ENCODE measurements at regions not wholly inside any gene's neighbourhood (a gene's known extent, or its start where the extent isn't known, plus 50 kb on each side); places are given as distances from the start of the nearest gene placed in this dataset.

DNA sequence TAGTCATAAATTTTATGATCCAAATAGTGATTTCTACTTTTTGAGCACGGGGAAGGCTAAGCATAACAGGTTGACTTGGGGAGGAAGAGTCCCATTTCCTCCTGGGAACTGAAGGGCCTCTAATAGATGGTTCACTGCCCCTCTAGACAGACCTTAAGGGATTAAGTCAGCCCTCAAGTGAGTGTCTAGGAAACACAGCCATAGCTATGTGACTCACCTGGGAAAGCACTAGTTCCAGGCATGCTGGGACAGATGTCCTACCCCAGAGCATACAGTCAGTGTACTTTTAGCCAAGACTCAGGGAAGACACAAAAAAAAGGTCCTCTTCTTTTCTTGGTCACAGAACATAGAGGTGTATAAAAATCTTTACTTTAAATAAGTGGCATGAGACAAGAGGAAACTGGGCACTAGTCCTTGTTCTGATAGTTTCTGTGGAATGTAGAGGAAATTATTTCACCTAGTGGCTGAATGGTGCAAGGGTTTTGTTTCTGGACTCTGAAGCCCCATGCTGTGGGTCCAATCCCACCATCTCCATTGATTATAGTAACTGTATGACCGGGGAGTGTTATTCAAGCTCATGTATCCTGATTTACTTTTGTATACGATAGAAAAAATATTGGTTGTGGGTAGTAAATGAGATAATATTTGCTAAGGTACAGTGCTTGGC lies 86.0 kb downstream of the NREP start:
- DNase-seq = no peak
- Mint-ChIP-seq H3K27ac (ENCODE audit: unreplicated experiment) (no peak overlapping the region), H3K36me3 (ENCODE audit: unreplicated experiment) (no peaks in the 10 kb centered on the region), H3K27me3 (ENCODE audit: unreplicated experiment) (peaks cover 2% of the 10 kb centered on the region), H3K9me3 (ENCODE audit: unreplicated experiment) (no peaks in the 10 kb centered on the region), H3K4me1 (ENCODE audit: low read depth, unreplicated experiment) (peaks cover 9% of the 10 kb centered on the region), H3K4me3 (ENCODE audit: unreplicated experiment) (no peak overlapping the region)
- TF ChIP-seq CTCF (IDR thresholded peaks at IDR 0.05; ENCODE audit: partially characterized antibody, unreplicated experiment) = no peak

DNA sequence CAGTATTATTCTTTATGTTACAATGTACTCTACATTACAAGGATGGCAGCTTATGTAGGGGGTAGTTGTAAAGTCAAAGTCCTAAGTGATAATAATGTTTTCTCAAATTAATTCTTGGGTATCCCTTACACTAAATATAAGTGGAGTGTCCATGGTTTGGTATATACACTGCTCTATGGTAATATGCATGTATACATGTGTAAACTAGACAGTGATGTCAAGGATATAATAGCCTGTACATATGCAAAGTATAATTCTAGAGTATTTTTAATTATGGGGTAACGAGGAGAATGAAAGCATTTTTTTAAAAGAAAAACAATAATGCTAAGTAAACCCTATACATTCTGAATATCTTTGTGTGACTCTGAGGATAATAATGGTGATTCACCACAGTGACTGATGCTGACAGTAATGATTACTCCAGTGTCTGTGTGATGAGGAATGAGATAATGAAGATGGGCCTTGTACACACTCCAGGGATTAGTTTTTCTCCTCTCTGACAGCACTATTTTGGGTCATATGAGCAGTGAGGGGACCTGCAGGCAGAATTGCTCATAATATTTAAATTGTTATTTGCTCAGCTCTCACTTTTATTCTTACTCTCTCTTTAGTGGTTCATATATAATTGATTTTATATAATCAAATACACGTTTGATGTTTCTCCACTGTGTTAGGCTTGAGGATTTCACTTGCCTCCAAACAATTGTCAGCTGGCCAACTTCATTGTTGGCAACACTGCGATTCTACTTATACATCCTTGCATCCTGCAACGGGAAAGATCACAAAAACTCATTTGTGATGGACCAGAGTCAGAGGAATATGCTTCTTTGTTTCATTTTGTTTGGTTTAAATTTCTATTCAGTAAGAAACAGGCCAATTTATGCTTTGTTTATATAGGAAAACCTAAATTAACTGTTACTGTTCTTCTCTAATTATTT lies 88.2 kb downstream of the NREP start:
- Mint-ChIP-seq H3K4me3 (ENCODE audit: unreplicated experiment) (no peak overlapping the region), H3K36me3 (ENCODE audit: unreplicated experiment) (no peaks in the 10 kb centered on the region), H3K27me3 (ENCODE audit: unreplicated experiment) (peaks cover 2% of the 10 kb centered on the region), H3K27ac (ENCODE audit: unreplicated experiment) (no peak overlapping the region), H3K9me3 (ENCODE audit: unreplicated experiment) (no peaks in the 10 kb centered on the region), H3K4me1 (ENCODE audit: low read depth, unreplicated experiment) (peaks cover 9% of the 10 kb centered on the region)
- no peak for TF ChIP-seq CTCF (IDR thresholded peaks at IDR 0.05; ENCODE audit: partially characterized antibody, unreplicated experiment)
- DNase-seq = no peak

DNA sequence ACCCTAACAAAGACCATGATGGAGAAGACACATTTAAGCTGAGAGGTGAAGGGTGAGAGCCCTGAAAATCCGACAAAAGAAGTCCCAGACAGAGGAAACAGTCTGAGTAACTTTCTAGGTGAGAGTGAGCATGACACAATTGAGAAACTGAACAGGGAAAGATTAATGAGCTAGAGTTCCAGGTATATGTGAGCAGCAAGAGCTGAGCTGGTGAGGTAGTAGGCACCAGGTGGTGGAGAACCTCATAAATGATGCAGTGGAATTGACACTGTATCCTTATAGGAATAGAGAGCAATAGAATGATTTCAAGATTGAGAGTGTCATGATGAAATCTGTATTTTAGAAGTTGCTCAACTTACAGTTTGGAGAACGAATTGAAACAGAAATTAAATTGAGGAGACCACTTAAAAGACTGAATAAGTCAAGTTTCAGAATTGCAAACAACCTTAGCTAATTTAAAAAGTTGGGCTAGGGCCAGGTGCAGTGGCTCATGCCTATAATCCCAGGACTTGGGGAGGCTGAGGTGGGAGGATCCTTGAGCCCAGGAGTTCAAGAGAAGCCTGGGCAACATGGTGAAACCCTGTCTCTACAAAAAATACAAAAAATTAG lies 89.8 kb downstream of the NREP start:
- Mint-ChIP-seq H3K4me1 (ENCODE audit: low read depth, unreplicated experiment) (peaks cover 4% of the 10 kb centered on the region), H3K27ac (ENCODE audit: unreplicated experiment) (no peak overlapping the region)
- TF ChIP-seq CTCF (IDR thresholded peaks at IDR 0.05; ENCODE audit: partially characterized antibody, unreplicated experiment) = no peak

GRCh38 chr5:111656580-111656979 lies 100.4 kb downstream of the NREP start:
- H3K4me3 Mint-ChIP-seq (ENCODE audit: unreplicated experiment) = no peak overlapping the region
- H3K4me1 Mint-ChIP-seq (ENCODE audit: low read depth, unreplicated experiment) = no peaks in the 10 kb centered on the region
- no peak for TF ChIP-seq CTCF (IDR thresholded peaks at IDR 0.05; ENCODE audit: partially characterized antibody, unreplicated experiment)
- DNase-seq = no peak
- H3K36me3 Mint-ChIP-seq (ENCODE audit: unreplicated experiment) = peaks cover 9% of the 10 kb centered on the region
- H3K27me3 Mint-ChIP-seq (ENCODE audit: unreplicated experiment) = peaks cover 2% of the 10 kb centered on the region
- H3K9me3 Mint-ChIP-seq (ENCODE audit: unreplicated experiment) = peaks cover 5% of the 10 kb centered on the region
- no peak overlapping the region for H3K27ac Mint-ChIP-seq (ENCODE audit: unreplicated experiment)

More for the DNA sequence above, 89.8 kb downstream of the NREP start:
- DNase-seq = no peak
- Mint-ChIP-seq H3K27me3 (ENCODE audit: unreplicated experiment) (peaks cover 3% of the 10 kb centered on the region), H3K9me3 (ENCODE audit: unreplicated experiment) (no peaks in the 10 kb centered on the region), H3K4me3 (ENCODE audit: unreplicated experiment) (no peak overlapping the region), H3K36me3 (ENCODE audit: unreplicated experiment) (no peaks in the 10 kb centered on the region)
